NCI-H748 treated with DMSO at 0.1 percent for 48 hours (cell line): ENCODE measurements at regions not wholly inside any gene's neighbourhood (a gene's known extent, or its start where the extent isn't known, plus 50 kb on each side); places are given as distances from the start of the nearest gene placed in this dataset.

Source experiments
- DNase-seq: peaks from one replicate; lab custom pipeline; 2025; lab: John Stamatoyannopoulos, UW

- no peak for DNase-seq
These were observed 283.7 kb downstream of the ZNF608 start for GRCh38 chr5:124462751-124463150.

GRCh38 chr5:124461941-124462340 is 284.5 kb downstream of the ZNF608 start:
- DNase-seq, result peak; percentile 96

- DNase-seq, result no peak
These were observed 285.3 kb downstream of the ZNF608 start for GRCh38 chr5:124461157-124461556.

- DNase-seq, result no peak
These were observed 285.8 kb downstream of the ZNF608 start for GRCh38 chr5:124460642-124461041.

- DNase-seq, result no peak
These were observed 286.5 kb downstream of the ZNF608 start for GRCh38 chr5:124459984-124460383.

- DNase-seq, result no peak
These were observed 288.5 kb downstream of the ZNF608 start for GRCh38 chr5:124457901-124458300.

GRCh38 chr5:124457101-124457500 is 289.3 kb downstream of the ZNF608 start:
- peak; percentile 24 for DNase-seq

GRCh38 chr5:124456249-124456648 is 290.2 kb downstream of the ZNF608 start:
- DNase-seq, result no peak

GRCh38 chr5:124454081-124454480 is 292.4 kb downstream of the ZNF608 start:
- DNase-seq, result no peak

GRCh38 chr5:124453221-124454051 is 293.0 kb downstream of the ZNF608 start:
- no peak for DNase-seq

- no peak for DNase-seq
These were observed 294.0 kb downstream of the ZNF608 start for GRCh38 chr5:124452412-124452811.

- no peak for DNase-seq
These were observed 294.6 kb downstream of the ZNF608 start for GRCh38 chr5:124451721-124452383.

- no peak for DNase-seq
These were observed 300.3 kb downstream of the ZNF608 start for GRCh38 chr5:124446120-124446519.

- DNase-seq, result no peak
These were observed 301.3 kb downstream of the ZNF608 start for GRCh38 chr5:124445070-124445619.

- DNase-seq, result no peak
These were observed 302.2 kb downstream of the ZNF608 start for GRCh38 chr5:124444147-124444775.

GRCh38 chr5:124440471-124440870 is 306.0 kb downstream of the ZNF608 start:
- DNase-seq, result no peak

GRCh38 chr5:124439609-124440008 is 306.8 kb downstream of the ZNF608 start:
- DNase-seq, result no peak

GRCh38 chr5:124438903-124439281 is 307.5 kb downstream of the ZNF608 start:
- no peak for DNase-seq

- DNase-seq, result no peak
These were observed 308.2 kb downstream of the ZNF608 start for GRCh38 chr5:124438026-124438902.

GRCh38 chr5:124436294-124436693 is 310.1 kb downstream of the ZNF608 start:
- DNase-seq, result no peak

- no peak for DNase-seq
These were observed 313.3 kb downstream of the ZNF608 start for GRCh38 chr5:124433170-124433569.

- no peak for DNase-seq
These were observed 324.9 kb downstream of the ZNF608 start for GRCh38 chr5:124421584-124421983.
